NCI-H1092 treated with DMSO at 0.1 percent for 48 hours (cell line): ENCODE measurements at regions not wholly inside any gene's neighbourhood (a gene's known extent, or its start where the extent isn't known, plus 50 kb on each side); places are given as distances from the start of the nearest gene placed in this dataset.
"Not testable (repeated sequence)": the region's sequence is repeated elsewhere in the genome, so short reads cannot be mapped to it uniquely, and the experiment has no call there.

Experiments
- DNase-seq: peaks from one replicate; lab custom pipeline; 2025; lab: John Stamatoyannopoulos, UW

DNA sequence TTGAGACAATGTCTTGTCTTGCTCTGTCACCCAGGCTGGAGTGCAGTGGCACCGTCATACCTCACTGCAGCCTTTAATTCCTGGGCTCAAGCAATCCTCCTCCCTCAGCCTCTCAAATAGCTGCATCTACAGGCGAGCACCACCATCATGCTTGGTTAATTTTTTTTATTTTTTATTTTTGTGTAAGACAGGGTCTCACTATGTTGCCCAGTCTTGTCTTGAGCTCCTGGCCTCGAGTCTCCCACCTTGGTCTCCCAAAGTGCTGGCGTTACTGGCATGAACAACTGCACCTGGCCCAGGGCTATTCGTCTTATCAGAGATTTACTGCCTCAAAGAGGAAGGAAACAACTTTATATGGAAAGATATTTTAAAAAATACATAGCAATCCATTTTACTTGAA, 102.8 kb upstream of the NUPR2 start:
- DNase-seq = no peak

DNA sequence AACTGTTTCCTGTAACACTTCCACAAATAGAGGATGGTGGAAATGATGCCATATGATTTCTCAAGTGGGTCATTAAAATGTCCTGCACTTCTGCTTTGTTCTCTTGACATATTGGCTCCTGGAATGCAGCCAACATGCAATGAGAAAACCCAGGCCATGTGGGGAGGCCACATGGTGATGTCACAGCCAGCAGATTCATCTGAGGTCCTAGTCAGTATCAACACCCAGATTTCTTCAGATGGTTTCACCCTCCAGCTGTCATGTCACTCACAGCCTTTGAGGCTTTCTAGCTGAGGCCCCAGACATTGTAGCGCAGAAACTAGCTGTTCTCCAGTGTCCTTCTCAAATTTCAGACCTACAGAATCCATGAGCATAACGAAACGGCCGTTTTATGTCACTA, 102.3 kb upstream of the NUPR2 start:
- peak; percentile 81 for DNase-seq

DNA sequence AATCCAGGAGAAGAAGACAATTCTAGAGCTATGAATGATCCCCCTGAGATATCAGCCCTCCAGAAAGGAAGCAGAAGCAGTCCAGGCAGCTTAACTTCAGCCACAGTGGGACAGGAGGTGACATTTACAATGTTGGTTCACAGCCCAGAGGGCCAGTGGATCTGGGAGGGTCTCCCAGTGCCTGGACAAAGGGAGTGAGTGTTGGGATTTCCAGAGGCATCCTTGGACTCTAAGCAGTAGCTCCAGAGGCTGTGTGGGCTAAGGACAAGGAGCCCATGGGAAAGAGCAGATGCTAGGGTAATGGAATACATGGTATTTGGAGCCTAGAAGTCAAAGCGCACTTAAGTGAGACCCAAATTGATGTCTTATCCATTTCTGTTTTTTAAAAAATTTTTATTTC, 97.4 kb upstream of the NUPR2 start:
- DNase-seq = no peak

DNA sequence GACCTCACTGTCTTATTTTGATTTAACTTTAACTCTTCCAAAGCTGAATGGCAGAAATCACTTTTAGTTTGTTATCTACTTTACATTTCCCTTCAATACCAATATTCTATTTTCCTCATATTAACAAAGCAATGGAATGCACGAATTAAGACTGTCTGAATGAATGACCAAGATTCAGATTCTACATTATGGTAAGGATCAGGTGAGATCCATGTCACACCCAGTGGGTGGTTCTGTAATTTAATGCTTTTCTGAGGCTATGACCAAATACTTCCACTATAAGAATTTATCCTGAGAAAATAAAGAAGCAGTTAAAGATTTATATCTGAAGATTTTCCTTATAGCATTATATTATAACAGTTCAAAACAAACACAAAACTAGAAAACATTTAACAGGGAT, 90.2 kb upstream of the NUPR2 start:
- no peak for DNase-seq

DNA sequence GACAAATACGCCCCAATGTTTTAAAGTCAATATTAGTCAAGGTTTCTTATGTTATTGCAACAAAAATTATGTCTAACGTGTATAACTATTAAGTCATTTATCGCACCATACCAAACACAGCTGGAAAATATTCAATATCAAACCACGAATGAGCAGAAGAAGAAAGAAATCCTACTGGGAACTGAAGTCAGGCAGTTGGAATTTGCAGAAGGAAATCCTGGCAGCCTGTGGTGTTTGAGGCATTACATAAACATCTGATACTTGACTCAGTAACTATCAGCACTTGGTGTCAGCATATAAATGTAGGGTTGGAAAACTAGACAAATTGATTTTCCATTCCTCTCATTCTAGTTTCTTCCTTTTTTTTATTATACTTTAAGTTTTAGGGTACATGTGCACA, 83.4 kb upstream of the NUPR2 start:
- no peak for DNase-seq

DNA sequence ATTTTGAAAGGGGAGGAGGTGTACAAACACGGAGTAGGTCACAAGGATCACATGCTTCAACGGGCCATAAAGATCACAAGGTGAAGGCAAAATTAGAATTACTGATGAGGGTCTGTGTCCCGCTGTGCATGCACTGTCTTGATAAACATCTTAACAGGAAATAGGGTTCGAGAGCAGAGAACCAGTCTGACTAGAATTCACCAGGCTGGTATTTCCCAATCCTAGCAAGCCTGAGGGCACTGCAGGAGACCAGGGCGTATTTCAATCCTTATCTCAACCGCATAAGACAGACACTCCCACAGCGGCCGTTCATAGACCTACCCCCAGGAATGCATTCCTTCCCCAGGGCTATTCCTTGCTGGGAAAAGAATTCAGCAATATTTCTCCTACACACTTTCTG, 80.0 kb upstream of the NUPR2 start:
- DNase-seq = not testable (repeated sequence)

DNA sequence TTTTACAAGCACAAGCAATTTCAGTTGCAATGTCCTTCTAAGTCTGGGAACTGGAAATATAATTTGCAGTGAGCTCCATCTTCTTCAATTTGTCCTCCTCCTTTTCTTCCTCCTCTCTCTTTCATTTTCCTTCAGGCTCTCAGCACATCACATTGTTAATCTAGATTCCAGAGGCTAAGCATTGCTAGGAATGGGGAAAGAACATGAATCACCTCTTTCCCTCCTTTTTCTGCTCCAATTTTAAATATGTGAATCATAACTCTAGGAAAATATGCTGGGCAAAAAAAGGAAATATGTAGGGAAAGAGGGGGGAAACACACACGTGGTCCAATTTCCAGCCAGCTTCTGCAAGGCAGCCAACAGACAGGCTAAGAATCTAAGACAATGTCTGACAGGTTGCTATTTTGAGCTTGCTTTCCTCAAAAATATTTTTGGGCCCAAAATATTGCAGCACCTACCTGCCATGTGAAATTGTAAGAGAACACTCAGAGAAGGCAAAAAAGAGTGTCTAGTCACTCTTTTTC, 72.7 kb upstream of the NUPR2 start:
- DNase-seq = no peak

DNA sequence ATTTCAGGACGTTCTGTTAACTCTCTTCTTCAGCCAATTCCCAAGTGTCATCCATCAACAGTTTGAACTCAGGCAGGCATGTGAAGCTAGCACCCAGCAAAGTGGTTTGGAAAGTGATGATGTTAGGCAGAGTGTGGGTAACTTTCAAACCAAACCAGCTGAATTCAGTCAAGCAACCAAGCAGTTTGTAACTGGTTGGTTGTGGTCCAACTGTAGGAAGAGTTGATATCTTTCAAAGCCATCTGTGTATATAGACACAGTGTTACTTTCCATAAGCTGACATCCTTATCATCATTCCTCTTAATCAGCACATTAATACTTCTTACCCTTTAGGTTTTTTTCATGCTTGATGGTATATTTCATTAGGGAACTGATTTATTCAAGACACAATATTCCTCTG, 72.2 kb upstream of the NUPR2 start:
- DNase-seq = no peak

DNA sequence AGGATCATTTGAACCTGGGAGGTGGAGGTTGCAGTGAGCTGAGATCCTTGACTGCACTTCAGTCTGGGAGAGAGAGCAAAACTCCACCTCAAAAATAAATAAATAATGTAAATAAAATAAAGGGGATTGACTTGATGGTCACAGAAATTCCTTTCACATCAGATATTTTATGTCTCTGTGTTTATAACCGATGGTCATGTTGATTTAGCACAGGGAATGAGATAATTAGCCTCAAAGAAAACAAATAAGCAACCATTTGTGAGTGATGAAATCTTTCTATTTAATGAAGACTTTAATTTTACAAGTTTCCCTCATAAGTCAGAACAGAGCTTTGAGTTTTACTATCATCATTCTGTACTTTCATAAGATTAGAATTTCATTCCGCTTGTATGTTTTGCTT, 64.8 kb upstream of the NUPR2 start:
- no peak for DNase-seq

DNA sequence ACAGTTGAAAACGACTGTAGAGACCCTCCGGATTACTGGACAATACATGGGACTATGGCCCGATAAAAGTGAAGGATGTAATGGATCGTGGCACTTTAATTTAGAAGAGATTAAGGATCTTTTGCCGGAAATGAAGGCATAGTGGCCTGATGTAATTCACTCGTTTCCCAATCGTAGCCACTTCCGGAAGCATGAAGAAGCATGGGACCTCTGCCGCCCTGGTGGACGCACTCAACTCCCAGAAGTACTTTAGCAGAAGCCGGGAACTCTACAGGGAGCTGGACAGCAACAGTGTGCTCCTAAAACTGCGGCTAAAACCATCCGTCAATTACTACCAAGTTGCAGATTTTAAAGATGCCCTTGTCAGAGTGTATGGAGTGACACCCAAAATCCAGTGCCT, 59.6 kb upstream of the NUPR2 start:
- DNase-seq = no peak

DNA sequence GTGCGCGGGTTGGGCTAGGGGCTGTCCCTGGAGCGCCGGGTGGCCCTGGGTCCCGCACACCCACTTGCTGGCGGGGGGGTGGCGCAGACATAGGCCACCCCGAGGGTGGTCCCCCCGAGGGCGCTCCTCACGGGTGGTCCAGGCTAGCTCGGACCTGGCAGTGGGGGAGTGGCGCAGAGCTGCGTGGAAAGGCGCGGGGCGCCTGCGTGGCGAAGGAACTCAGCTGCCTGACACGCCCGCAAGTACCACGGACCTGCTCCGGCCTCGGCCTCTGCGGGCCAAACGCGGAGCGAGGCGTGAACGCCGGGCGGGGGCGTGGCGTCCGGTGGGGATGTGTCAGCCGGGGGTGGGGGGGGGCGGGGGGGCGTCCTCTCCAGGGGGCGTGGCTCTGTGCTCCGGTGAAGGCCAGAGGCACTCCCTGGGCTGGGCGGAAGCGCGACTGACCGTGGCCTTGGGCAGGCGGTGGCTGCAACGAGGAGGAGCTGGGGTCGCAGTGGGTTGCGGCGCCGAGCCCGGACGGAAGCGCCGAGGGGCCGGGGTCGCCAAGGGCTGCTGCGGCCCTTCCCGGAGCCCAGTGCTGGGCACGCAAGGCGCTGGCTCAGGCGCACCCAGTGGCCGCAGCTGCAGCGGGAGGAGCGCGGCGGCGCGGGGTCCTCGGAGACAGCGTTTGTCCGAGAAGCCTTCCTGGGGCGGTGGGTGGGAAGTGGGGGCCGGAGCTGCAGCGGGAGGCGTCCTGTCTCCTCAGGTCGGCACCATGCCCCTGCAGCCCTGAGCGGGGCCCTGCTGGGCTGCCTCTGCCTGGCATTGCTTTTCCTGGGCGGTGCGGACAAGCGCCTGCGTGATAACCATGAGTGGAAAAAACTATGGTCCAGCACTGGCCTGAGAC, 58.9 kb upstream of the NUPR2 start:
- DNase-seq = no peak

DNA sequence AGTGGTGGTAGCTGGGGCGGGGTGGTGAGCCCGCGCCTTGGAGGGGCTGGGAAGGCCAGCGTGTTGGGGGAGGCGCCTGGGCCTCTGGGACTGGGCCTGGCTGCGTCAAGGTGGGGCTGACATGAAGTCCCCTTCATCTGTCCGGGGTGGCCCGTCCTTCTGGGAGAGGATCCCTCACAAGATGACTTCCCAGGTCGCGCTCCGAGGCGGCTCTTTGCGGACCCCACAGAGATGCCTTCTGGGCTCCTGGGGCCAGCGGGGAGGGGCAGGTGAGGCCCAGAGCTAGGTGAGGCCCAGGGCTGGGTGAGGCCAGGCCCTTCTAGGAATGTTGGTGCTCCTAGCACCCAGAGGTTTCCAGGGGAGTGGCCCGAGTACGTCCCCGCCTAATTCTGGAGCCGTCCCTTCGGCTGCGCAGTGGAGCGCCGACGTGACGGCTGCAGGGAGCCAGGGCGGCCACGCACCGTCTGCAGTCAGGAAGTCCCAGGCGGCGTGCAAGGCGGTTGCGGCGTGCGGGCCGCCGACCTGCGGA, 58.2 kb upstream of the NUPR2 start:
- DNase-seq = no peak
